Mesothelial cell of epicardium (in vitro differentiated cells): ENCODE measurements at regions not wholly inside any gene's neighbourhood (a gene's known extent, or its start where the extent isn't known, plus 50 kb on each side); places are given as distances from the start of the nearest gene placed in this dataset.

Experiments used
- DNase-seq, 2 experiments: peaks; one replicate each; pipeline ENCODE4 v3.0.0; 2021; ENCODE audit warnings: low spot score in 2 of 2; ENCODE audit not compliant: unreplicated experiment in 2 of 2
- H3K27ac Mint-ChIP-seq: 2 replicates; pipeline ENCODE4 v1.8.0; 2021; ENCODE audit warnings: mixed read lengths
- H3K27me3 Mint-ChIP-seq: 2 replicates; pipeline ENCODE4 v1.8.0; 2021; ENCODE audit warnings: low read depth, mixed read lengths
- H3K36me3 Mint-ChIP-seq: 2 replicates; pipeline ENCODE4 v1.8.0; 2021; ENCODE audit warnings: mixed read lengths
- H3K4me1 Mint-ChIP-seq: 2 replicates; pipeline ENCODE4 v1.8.0; 2021; ENCODE audit warnings: mixed read lengths
- H3K4me3 Mint-ChIP-seq: 2 replicates; pipeline ENCODE4 v1.8.0; 2021; ENCODE audit warnings: mild to moderate bottlenecking, moderate library complexity, mixed read lengths
- H3K9me3 Mint-ChIP-seq: 2 replicates; pipeline ENCODE4 v1.8.0; 2021; ENCODE audit warnings: mixed read lengths
- TF ChIP-seq, protein P1 (sequence below): fragments of 200-600 bp; sonication (generic); IDR thresholded peaks from one replicate; pipeline ENCODE4 v1.5.0; 2021; ENCODE audit warnings: antibody characterized with exemption; ENCODE audit not compliant: unreplicated experiment

DNA sequence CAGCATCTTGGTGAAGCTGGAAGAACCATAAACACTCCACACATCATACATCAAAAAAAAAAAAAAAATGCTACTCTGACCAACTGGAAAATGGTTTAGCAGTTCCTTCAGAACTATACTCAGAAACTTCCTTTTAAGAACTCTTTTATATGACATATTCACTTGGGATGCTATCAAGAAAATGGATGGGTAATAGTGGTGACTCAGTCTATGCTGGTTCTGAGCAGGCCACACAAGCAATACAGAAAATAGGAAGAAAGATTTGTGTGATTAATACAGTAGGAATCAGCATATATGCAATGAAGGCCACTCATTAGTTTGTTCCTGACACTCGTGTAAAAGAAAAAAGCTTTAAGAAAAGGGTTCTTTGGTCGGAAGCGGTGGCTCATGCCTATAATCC lies 123.5 kb upstream of the FAT4 start:
- TF ChIP-seq, protein P1, sequence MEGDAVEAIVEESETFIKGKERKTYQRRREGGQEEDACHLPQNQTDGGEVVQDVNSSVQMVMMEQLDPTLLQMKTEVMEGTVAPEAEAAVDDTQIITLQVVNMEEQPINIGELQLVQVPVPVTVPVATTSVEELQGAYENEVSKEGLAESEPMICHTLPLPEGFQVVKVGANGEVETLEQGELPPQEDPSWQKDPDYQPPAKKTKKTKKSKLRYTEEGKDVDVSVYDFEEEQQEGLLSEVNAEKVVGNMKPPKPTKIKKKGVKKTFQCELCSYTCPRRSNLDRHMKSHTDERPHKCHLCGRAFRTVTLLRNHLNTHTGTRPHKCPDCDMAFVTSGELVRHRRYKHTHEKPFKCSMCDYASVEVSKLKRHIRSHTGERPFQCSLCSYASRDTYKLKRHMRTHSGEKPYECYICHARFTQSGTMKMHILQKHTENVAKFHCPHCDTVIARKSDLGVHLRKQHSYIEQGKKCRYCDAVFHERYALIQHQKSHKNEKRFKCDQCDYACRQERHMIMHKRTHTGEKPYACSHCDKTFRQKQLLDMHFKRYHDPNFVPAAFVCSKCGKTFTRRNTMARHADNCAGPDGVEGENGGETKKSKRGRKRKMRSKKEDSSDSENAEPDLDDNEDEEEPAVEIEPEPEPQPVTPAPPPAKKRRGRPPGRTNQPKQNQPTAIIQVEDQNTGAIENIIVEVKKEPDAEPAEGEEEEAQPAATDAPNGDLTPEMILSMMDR: no peak
- H3K27ac Mint-ChIP-seq: no peak overlapping the region
- no peak overlapping the region for H3K4me3 Mint-ChIP-seq

DNA sequence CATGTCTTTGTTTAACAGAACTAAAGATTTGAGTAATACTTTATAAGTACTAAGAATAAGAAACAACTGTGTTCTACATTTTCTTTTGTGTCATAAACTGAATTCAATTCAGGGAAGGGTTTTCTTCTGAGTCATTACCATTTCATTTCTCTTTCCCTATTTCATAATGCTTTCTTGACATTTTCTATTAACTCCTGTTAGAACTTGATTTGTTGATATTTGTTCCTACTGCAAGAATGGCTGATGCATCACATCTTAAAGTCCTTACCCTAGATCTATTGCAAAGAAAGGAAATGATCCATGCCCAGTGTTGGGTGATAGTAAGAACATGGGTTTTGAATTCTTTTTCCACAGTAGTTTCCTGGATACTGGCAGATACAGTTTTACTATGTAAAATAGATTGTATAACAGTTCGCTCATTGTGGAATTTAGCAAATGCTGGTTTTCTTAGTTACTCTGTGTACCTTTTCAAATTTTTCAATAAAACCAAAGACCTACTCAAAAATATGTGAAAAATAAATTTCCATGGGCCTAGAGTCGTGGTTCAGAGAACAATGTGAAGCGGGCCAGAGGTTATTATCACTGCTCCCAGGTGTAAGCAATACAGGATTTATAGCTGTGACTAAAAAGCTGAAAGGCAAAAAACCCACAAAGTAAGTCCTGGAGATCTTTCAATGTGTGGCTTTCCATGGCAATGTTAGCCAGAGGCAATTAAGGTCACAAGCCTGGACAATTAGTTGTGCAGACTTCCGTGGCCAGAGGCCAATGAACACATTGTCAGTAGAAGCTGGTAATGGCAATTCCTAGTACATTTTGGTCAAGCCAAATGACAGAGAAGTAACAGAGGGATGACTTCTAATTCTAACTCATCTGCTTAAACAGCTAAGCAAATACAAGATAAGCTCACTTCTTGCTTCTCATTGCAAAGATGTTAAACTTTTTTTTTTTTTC lies 127.3 kb upstream of the FAT4 start:
- Mint-ChIP-seq H3K4me3 (no peak overlapping the region), H3K9me3 (peaks cover 4% of the 10 kb centered on the region), H3K36me3 (no peaks in the 10 kb centered on the region), H3K27me3 (no peaks in the 10 kb centered on the region), H3K27ac (no peak overlapping the region), H3K4me1 (no peaks in the 10 kb centered on the region)
- TF ChIP-seq, protein P1: no peak
- no peak for DNase-seq

More for the DNA sequence above, 123.5 kb upstream of the FAT4 start:
- H3K4me1 Mint-ChIP-seq: no peaks in the 10 kb centered on the region
- DNase-seq: no peak
- no peaks in the 10 kb centered on the region for H3K27me3 Mint-ChIP-seq
- peaks cover 4% of the 10 kb centered on the region for H3K9me3 Mint-ChIP-seq
- no peaks in the 10 kb centered on the region for H3K36me3 Mint-ChIP-seq

DNA sequence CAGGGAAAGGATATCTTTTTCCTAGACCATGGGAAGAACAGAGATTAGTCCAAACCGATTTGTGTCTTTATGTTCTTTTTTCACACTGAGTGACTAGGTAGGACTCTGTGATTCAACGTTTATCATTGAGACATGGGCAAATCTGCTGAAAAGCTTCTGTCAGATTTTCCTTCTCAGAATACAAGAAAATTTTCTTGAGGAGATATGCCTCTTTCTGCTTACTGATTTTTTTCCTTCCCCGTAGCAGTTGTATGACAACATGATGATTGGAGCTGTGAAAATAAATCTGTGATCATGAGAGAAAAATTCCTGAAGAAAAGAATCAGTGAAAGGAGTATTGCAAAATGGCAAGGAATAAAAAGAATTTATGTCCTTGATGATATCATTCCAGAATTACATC lies 130.6 kb upstream of the FAT4 start:
- TF ChIP-seq, protein P1: no peak
- Mint-ChIP-seq H3K27me3 (no peaks in the 10 kb centered on the region), H3K36me3 (no peaks in the 10 kb centered on the region), H3K27ac (no peak overlapping the region), H3K4me3 (no peak overlapping the region), H3K9me3 (peaks cover 4% of the 10 kb centered on the region), H3K4me1 (no peaks in the 10 kb centered on the region)
- no peak for DNase-seq

DNA sequence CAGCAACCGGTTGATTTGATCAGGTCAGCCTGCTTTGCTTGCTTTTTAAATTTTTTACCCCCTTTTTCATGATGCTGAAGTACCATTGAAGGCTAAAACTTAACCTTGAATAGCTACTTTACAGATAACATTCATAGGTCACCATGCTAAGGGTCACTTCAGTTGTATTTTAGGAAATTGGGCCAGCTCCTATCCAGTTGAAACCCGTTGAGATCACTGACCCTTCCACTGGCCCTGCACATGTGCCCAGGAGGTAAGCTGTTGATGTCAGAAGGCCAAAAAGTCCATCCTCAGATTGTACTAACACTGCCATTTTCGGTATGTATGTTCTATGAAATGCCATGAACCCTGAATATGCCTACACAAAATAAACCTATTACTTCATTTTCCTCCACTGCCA lies 133.0 kb upstream of the FAT4 start:
- TF ChIP-seq, protein P1: no peak
- Mint-ChIP-seq H3K4me3 (no peak overlapping the region), H3K27me3 (no peaks in the 10 kb centered on the region), H3K36me3 (no peaks in the 10 kb centered on the region), H3K9me3 (peaks cover 4% of the 10 kb centered on the region), H3K4me1 (no peaks in the 10 kb centered on the region), H3K27ac (no peak overlapping the region)
- no peak for DNase-seq

DNA sequence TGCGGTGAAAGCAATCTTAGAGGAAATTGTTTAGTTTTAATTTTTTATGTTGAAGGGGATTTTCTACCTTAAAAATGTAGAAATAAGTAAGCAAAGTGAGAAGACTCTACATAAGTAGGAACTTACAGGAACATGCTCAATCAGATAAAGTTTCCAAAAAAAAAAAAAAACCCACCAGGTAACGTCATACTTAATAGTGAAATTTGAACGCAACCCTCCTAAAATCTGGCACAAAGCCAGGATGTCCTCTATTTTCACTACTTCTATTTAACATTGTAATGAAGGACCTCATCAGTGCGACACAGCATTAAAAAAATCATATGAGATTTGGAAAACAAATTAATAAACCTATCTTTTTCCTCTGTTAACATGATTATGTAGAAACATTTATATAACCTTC lies 135.0 kb upstream of the FAT4 start:
- Mint-ChIP-seq H3K27me3 (no peaks in the 10 kb centered on the region), H3K36me3 (no peaks in the 10 kb centered on the region), H3K27ac (no peak overlapping the region), H3K4me1 (no peaks in the 10 kb centered on the region), H3K9me3 (peaks cover 8% of the 10 kb centered on the region), H3K4me3 (no peak overlapping the region)
- TF ChIP-seq, protein P1: no peak
- DNase-seq: no peak
